HEK293T (cell line): ENCODE measurements at regions not wholly inside any gene's neighbourhood (a gene's known extent, or its start where the extent isn't known, plus 50 kb on each side); places are given as distances from the start of the nearest gene placed in this dataset.

Source experiments
- ARNT ChIP-seq: fragments of 450-650 bp; IDR thresholded peaks from 2 replicates; pipeline ENCODE4 v1.6.1; 2017; ENCODE audit warnings: mild to moderate bottlenecking
- BHLHE40 ChIP-seq: fragments of 450-650 bp; IDR thresholded peaks from 2 replicates; pipeline ENCODE4 v1.6.1; 2016; ENCODE audit warnings: mild to moderate bottlenecking, moderate library complexity, borderline replicate concordance
- CTBP1 ChIP-seq: fragments of 450-650 bp; IDR thresholded peaks from 2 replicates; pipeline ENCODE4 v1.6.1; 2016; ENCODE audit warnings: borderline replicate concordance
- ELF4 ChIP-seq: fragments of 450-650 bp; IDR thresholded peaks from 2 replicates; pipeline ENCODE4 v1.6.1; 2017; ENCODE audit warnings: antibody characterized with exemption
- FOXA1 ChIP-seq: fragments of 450-650 bp; IDR thresholded peaks from 2 replicates; pipeline ENCODE4 v1.6.1; 2016; ENCODE audit warnings: mild to moderate bottlenecking
- FOXK2 ChIP-seq: fragments of 450-650 bp; IDR thresholded peaks from 2 replicates; pipeline ENCODE4 v1.6.1; 2016; ENCODE audit warnings: mild to moderate bottlenecking
- FOXM1 ChIP-seq: fragments of 450-650 bp; IDR thresholded peaks from 2 replicates; pipeline ENCODE4 v1.6.1; 2017; ENCODE audit warnings: mild to moderate bottlenecking, borderline replicate concordance
- HDGF ChIP-seq: fragments of 450-650 bp; IDR thresholded peaks from 2 replicates; pipeline ENCODE4 v1.6.1; 2017; ENCODE audit warnings: antibody characterized with exemption, borderline replicate concordance
- LEF1 ChIP-seq: fragments of 450-650 bp; IDR thresholded peaks from 2 replicates; pipeline ENCODE4 v1.6.1; 2017; ENCODE audit warnings: mild to moderate bottlenecking, borderline replicate concordance
- NFRKB ChIP-seq: fragments of 450-650 bp; IDR thresholded peaks from 2 replicates; pipeline ENCODE4 v1.6.1; 2016; ENCODE audit warnings: mild to moderate bottlenecking, moderate library complexity
- SP1 ChIP-seq: fragments of 450-650 bp; IDR thresholded peaks from 2 replicates; pipeline ENCODE4 v1.6.1; 2017
- SUZ12 ChIP-seq: fragments of 450-650 bp; IDR thresholded peaks from 2 replicates; pipeline ENCODE4 v1.6.1; 2016; ENCODE audit warnings: mild to moderate bottlenecking
- TARDBP ChIP-seq: fragments of 450-650 bp; IDR thresholded peaks from 2 replicates; pipeline ENCODE4 v1.6.1; 2016

- TF ChIP-seq SUZ12 (no peak), SP1 (no peak), FOXK2 (no peak), NFRKB (no peak), ELF4 (no peak), FOXM1 (no peak), LEF1 (no peak), ARNT (no peak), BHLHE40 (no peak), FOXA1 (no peak), TARDBP (no peak), HDGF (no peak), CTBP1 (no peak)
Measured at GRCh38 chr5:87599778-87600177, 187.0 kb upstream of the CCNH start.
